Activated gamma-delta T cell treated with Interleukin-2 at 50 U/mL for 16 hours (primary cell): ENCODE measurements at regions not wholly inside any gene's neighbourhood (a gene's known extent, or its start where the extent isn't known, plus 50 kb on each side); places are given as distances from the start of the nearest gene placed in this dataset.

Experiments
- DNase-seq: peaks from one replicate; pipeline ENCODE4 v3.0.0-alpha.2; 2020

- DNase-seq, result no peak
Measured at GRCh38 chr10:3904419-3904960, 119.5 kb upstream of the KLF6 start.

- no peak for DNase-seq
Measured at GRCh38 chr10:3902809-3903410, 117.9 kb upstream of the KLF6 start.

GRCh38 chr10:3902054-3902808 lies 117.2 kb upstream of the KLF6 start:
- DNase-seq, result no peak

GRCh38 chr10:3901370-3901769 lies 116.4 kb upstream of the KLF6 start:
- DNase-seq, result no peak

- DNase-seq, result no peak
Measured at GRCh38 chr10:3900391-3900790, 115.4 kb upstream of the KLF6 start.

- DNase-seq, result no peak
Measured at GRCh38 chr10:3898821-3899220, 113.8 kb upstream of the KLF6 start.

- no peak for DNase-seq
Measured at GRCh38 chr10:3897156-3897555, 112.1 kb upstream of the KLF6 start.

GRCh38 chr10:3896161-3896560 lies 111.2 kb upstream of the KLF6 start:
- DNase-seq, result no peak

- DNase-seq, result no peak
Measured at GRCh38 chr10:3895045-3895631, 110.1 kb upstream of the KLF6 start.

GRCh38 chr10:3893901-3894563 lies 109.0 kb upstream of the KLF6 start:
- DNase-seq, result no peak

GRCh38 chr10:3892440-3893425 lies 107.7 kb upstream of the KLF6 start:
- peak; percentile 32 for DNase-seq

GRCh38 chr10:3891396-3891795 lies 106.4 kb upstream of the KLF6 start:
- no peak for DNase-seq

- DNase-seq, result no peak
Measured at GRCh38 chr10:3890602-3891352, 105.8 kb upstream of the KLF6 start.

GRCh38 chr10:3889961-3890522 lies 105.0 kb upstream of the KLF6 start:
- no peak for DNase-seq

GRCh38 chr10:3887885-3888476 lies 103.0 kb upstream of the KLF6 start:
- peak; percentile 50 for DNase-seq

GRCh38 chr10:3887404-3887803 lies 102.4 kb upstream of the KLF6 start:
- DNase-seq, result no peak

- DNase-seq, result no peak
Measured at GRCh38 chr10:3886641-3887251, 101.7 kb upstream of the KLF6 start.

- no peak for DNase-seq
Measured at GRCh38 chr10:3886191-3886590, 101.2 kb upstream of the KLF6 start.

- no peak for DNase-seq
Measured at GRCh38 chr10:3882855-3883254, 97.8 kb upstream of the KLF6 start.

GRCh38 chr10:3881622-3882021 lies 96.6 kb upstream of the KLF6 start:
- no peak for DNase-seq
